Cardiac muscle cell (in vitro differentiated cells and primary cell): ENCODE measurements at regions not wholly inside any gene's neighbourhood (a gene's known extent, or its start where the extent isn't known, plus 50 kb on each side); places are given as distances from the start of the nearest gene placed in this dataset.

Source experiments
- DNase-seq, 2 donors: peaks; one replicate each; pipeline versions ENCODE4 v3.0.0 to v3.0.0-alpha.2; 2010 to 2017; ENCODE audit warnings: low read depth in 1 of 2, low spot score in 1 of 2
- H3K27ac ChIP-seq: fragments of 200-600 bp; sonication (generic); 2 replicates; pipeline ENCODE4 v1.5.1; 2016
- H3K27me3 ChIP-seq: fragments of 200-600 bp; sonication (generic); 2 replicates; pipeline ENCODE4 v1.6.0; 2016; ENCODE audit warnings: control low read depth
- H3K36me3 ChIP-seq: fragments of 200-600 bp; sonication (generic); 2 replicates; pipeline ENCODE4 v1.5.1; 2016; ENCODE audit warnings: control low read depth
- H3K4me1 ChIP-seq: fragments of 200-600 bp; sonication (generic); 2 replicates; pipeline ENCODE4 v1.8.1; 2017; ENCODE audit warnings: low read depth, mild to moderate bottlenecking, mixed run types
- H3K4me3 ChIP-seq: fragments of 200-600 bp; sonication (generic); 2 replicates; pipeline ENCODE4 v1.5.1; 2016; ENCODE audit warnings: mild to moderate bottlenecking
- H3K9me3 ChIP-seq: fragments of 200-600 bp; sonication (generic); 2 replicates; pipeline ENCODE4 v1.5.1; 2017; ENCODE audit warnings: low read depth, mild to moderate bottlenecking, control low read depth
- TF ChIP-seq, protein P1 (sequence below): IDR thresholded peaks from 2 replicates; pipeline ENCODE4 v1.5.1; 2012; ENCODE audit warnings: low read depth, mild to moderate bottlenecking, low read length

GRCh38 chr9:31243386-31243785, 1141.1 kb upstream of the ACO1 start:
- Histone ChIP-seq H3K4me3 (no peak overlapping the region), H3K36me3 (no peaks in the 10 kb centered on the region), H3K9me3 (no peaks in the 10 kb centered on the region), H3K27me3 (no peaks in the 10 kb centered on the region), H3K27ac (no peak overlapping the region), H3K4me1 (no peaks in the 10 kb centered on the region)
- TF ChIP-seq, protein P1, sequence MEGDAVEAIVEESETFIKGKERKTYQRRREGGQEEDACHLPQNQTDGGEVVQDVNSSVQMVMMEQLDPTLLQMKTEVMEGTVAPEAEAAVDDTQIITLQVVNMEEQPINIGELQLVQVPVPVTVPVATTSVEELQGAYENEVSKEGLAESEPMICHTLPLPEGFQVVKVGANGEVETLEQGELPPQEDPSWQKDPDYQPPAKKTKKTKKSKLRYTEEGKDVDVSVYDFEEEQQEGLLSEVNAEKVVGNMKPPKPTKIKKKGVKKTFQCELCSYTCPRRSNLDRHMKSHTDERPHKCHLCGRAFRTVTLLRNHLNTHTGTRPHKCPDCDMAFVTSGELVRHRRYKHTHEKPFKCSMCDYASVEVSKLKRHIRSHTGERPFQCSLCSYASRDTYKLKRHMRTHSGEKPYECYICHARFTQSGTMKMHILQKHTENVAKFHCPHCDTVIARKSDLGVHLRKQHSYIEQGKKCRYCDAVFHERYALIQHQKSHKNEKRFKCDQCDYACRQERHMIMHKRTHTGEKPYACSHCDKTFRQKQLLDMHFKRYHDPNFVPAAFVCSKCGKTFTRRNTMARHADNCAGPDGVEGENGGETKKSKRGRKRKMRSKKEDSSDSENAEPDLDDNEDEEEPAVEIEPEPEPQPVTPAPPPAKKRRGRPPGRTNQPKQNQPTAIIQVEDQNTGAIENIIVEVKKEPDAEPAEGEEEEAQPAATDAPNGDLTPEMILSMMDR = no peak
- DNase-seq = no peak

DNA sequence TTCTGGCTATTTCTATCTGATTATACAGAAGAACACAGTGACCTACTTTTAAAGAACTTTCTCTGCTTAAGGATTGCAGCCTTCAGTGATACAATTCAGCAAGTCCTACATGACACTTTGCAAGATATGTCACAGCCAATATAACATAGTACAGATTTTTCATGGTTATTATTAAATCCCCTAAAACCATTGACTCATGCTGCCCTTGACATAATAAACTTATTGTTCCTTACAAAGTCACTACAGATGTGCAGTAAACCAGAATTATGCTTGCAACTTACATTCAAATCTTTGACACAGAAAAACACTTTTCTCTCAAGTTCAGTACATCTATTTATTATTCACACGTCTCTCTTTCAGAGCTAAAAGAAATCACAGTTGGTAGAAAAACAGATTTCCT, 1136.3 kb upstream of the ACO1 start:
- Histone ChIP-seq H3K4me1 (no peaks in the 10 kb centered on the region), H3K36me3 (no peaks in the 10 kb centered on the region), H3K27me3 (no peaks in the 10 kb centered on the region), H3K4me3 (no peak overlapping the region), H3K9me3 (no peaks in the 10 kb centered on the region), H3K27ac (no peak overlapping the region)
- no peak for DNase-seq
- TF ChIP-seq, protein P1 = no peak

DNA sequence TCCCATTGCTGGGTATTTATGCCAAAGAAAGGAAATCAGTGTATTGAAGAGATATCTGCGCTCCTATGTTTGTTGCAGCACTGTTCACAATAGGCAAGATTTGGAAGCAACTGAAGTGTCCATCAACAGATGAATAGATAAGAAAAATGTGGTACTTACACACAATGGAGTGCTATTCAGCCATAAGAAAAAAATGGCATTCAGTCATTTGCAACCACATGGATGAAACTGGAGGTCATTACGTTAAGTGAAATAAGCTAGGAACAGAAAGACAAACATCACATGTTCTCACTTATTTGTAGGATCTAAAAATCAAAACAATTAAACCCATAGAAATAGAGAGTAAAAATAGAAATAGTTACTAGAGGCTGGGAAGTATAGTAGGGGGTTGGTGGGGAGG, 1133.1 kb upstream of the ACO1 start:
- Histone ChIP-seq H3K36me3 (no peaks in the 10 kb centered on the region), H3K27me3 (no peaks in the 10 kb centered on the region), H3K4me3 (no peak overlapping the region), H3K4me1 (no peaks in the 10 kb centered on the region), H3K9me3 (no peaks in the 10 kb centered on the region), H3K27ac (no peak overlapping the region)
- TF ChIP-seq, protein P1 = no peak
- DNase-seq = no peak

GRCh38 chr9:31253800-31254762, 1130.4 kb upstream of the ACO1 start:
- Histone ChIP-seq H3K4me3 (no peak overlapping the region), H3K36me3 (no peaks in the 10 kb centered on the region), H3K27me3 (no peaks in the 10 kb centered on the region), H3K27ac (no peak overlapping the region), H3K4me1 (no peaks in the 10 kb centered on the region), H3K9me3 (no peaks in the 10 kb centered on the region)
- TF ChIP-seq, protein P1 = no peak
- no peak for DNase-seq

- DNase-seq = no peak
- Histone ChIP-seq H3K36me3 (no peaks in the 10 kb centered on the region), H3K27me3 (no peaks in the 10 kb centered on the region), H3K4me1 (no peaks in the 10 kb centered on the region), H3K27ac (no peak overlapping the region), H3K4me3 (no peak overlapping the region), H3K9me3 (no peaks in the 10 kb centered on the region)
- TF ChIP-seq, protein P1 = no peak
Measured at GRCh38 chr9:31255211-31255610, 1129.2 kb upstream of the ACO1 start.
